Vagina (tissue), 2 donors: ENCODE measurements at regions not wholly inside any gene's neighbourhood (a gene's known extent, or its start where the extent isn't known, plus 50 kb on each side); places are given as distances from the start of the nearest gene placed in this dataset.

Experiments used
- POLR2AphosphoS5 ChIP-seq, 2 donors: sonication (generic); formaldehyde crosslinking; IDR thresholded peaks; one replicate each; pipeline ENCODE4 v1.9.0; 2017; ENCODE audit warnings: antibody characterized with exemption in 2 of 2, mild to moderate bottlenecking in 2 of 2, low read depth in 1 of 2; ENCODE audit not compliant: insufficient read depth in 1 of 2
- TF ChIP-seq, protein P1 (sequence below), 3 experiments: fragments of 450-650 bp in 2 of 3; fragments of 200-600 bp in 1 of 3; sonication (generic) in 1 of 3; IDR thresholded peaks; one replicate each; pipeline ENCODE4 v1.5.1; 2017 to 2019; ENCODE audit warnings: antibody characterized with exemption in 3 of 3, mild to moderate bottlenecking in 2 of 3, moderate library complexity in 2 of 3

DNA sequence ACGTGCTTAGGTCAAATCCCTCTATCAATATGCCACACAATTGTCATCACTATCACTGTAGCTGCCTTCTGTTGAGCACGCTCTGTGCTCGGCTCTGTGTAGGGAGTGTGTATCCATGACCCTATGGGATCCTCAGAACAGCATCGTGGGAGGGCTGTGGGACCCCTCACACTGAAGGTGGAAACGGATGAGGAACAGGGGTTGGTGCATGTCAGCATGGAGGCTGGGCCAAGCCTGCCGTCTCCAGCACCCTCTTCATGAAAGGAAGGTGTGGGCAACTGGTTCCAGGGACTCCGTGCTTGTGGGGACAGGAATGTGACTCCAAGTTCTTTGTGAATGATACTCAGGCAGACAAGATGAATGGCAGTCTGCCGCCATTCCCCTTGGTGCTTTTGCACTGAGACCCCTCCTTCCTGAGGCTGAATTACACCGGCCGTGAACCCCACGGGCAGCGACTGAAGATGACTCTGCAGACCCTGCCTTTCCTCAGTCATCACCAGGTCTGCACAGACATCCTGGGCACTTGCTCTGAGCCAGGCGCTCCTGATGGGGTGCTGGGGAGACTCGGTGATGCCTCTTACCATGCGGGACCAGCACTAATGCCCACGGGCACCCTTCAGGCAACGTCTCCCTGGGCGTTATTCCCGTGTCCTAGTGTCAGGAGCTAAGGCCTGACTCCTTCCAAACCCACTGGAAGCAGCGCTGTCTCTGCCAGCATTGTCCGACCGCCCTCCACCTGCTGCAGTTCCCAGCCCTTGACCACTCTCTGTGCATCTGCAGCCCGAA, 495.2 kb downstream of the TCERG1L start:
- TF ChIP-seq, protein P1, sequence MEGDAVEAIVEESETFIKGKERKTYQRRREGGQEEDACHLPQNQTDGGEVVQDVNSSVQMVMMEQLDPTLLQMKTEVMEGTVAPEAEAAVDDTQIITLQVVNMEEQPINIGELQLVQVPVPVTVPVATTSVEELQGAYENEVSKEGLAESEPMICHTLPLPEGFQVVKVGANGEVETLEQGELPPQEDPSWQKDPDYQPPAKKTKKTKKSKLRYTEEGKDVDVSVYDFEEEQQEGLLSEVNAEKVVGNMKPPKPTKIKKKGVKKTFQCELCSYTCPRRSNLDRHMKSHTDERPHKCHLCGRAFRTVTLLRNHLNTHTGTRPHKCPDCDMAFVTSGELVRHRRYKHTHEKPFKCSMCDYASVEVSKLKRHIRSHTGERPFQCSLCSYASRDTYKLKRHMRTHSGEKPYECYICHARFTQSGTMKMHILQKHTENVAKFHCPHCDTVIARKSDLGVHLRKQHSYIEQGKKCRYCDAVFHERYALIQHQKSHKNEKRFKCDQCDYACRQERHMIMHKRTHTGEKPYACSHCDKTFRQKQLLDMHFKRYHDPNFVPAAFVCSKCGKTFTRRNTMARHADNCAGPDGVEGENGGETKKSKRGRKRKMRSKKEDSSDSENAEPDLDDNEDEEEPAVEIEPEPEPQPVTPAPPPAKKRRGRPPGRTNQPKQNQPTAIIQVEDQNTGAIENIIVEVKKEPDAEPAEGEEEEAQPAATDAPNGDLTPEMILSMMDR (IDR thresholded peaks at IDR 0.05), result no peak
- no peak for TF ChIP-seq POLR2AphosphoS5 (IDR thresholded peaks at IDR 0.05; ENCODE audit: insufficient read depth in 1 of 2, low read depth in 1 of 2)
